ENCODE measurements at regions not wholly inside any gene's neighbourhood (a gene's known extent, or its start where the extent isn't known, plus 50 kb on each side); places are given as distances from the start of the nearest gene placed in this dataset.

DNA sequence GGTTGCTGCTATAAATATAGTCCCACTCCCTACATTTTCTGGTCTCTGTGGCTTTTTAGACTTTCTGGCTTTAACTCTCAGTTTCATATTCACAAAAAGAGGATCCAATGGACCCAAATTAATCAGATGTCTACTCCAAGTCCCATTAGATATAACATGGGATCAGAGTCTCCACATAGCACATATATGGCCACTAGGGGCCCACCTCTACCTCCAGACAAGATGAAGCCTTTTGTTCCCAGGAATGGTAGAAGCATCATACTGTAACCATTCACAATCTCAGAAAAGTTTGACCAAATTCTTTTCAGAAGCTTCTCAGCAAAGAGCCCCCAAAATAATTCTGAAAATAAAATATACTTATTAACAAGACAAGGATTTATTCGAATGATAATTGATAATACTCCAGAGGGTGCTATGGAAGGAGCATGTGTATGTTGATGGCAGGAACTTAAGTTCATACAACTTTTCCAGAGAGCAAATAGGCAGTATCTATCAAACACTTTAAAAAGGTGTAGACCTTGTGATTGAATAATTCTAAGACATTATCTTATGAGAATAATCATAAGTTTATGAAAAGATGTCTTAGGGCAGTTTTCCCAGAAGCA, 382.3 kb upstream of the CRIM1 start:
- no peaks in the 10 kb centered on the region for H3K36me3 ChIP-seq (ENCODE audit: control insufficient read depth in 4 of 4, insufficient read depth in 3 of 4, low read depth in 1 of 4, low read length in 3 of 4)
- 15% methylated on average over 1 of the region's 1 CpG for WGBS
- no peak overlapping the region for H3K4me3 ChIP-seq (ENCODE audit: low read depth in 1 of 3, low read length in 3 of 3)
- TF ChIP-seq, protein P1, sequence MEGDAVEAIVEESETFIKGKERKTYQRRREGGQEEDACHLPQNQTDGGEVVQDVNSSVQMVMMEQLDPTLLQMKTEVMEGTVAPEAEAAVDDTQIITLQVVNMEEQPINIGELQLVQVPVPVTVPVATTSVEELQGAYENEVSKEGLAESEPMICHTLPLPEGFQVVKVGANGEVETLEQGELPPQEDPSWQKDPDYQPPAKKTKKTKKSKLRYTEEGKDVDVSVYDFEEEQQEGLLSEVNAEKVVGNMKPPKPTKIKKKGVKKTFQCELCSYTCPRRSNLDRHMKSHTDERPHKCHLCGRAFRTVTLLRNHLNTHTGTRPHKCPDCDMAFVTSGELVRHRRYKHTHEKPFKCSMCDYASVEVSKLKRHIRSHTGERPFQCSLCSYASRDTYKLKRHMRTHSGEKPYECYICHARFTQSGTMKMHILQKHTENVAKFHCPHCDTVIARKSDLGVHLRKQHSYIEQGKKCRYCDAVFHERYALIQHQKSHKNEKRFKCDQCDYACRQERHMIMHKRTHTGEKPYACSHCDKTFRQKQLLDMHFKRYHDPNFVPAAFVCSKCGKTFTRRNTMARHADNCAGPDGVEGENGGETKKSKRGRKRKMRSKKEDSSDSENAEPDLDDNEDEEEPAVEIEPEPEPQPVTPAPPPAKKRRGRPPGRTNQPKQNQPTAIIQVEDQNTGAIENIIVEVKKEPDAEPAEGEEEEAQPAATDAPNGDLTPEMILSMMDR (IDR thresholded peaks at IDR 0.05; ENCODE audit: low read depth, low read length, missing input control), result peak; percentile 43
- TF ChIP-seq RAD21 (IDR thresholded peaks at IDR 0.05) (peak; percentile 73 to 76), HNF4G (IDR thresholded peaks at IDR 0.05) (no peak), TAF1 (conservative IDR thresholded peaks at IDR 0.05) (no peak)
- no peak overlapping the region for H3K27ac ChIP-seq (ENCODE audit: low read depth in 1 of 2, low read length in 2 of 2)
- H3K4me1 ChIP-seq (ENCODE audit: control insufficient read depth in 4 of 4, insufficient read depth in 4 of 4, low read length in 3 of 4), result no peaks in the 10 kb centered on the region
- no peak overlapping the region for H3K9ac ChIP-seq (ENCODE audit: low read depth in 1 of 2, low read length in 2 of 2)
- H3K9me3 ChIP-seq (ENCODE audit: control insufficient read depth in 4 of 4, low read length in 3 of 4), result no peaks in the 10 kb centered on the region
- H3K27me3 ChIP-seq (ENCODE audit: control insufficient read depth in 4 of 4, insufficient read depth in 4 of 4, low read length in 3 of 4), result peaks cover 0 to 5% (median 0%) of the 10 kb centered on the region in 4 donors
- DNase-seq (ENCODE audit: low spot score), result no peak

DNA sequence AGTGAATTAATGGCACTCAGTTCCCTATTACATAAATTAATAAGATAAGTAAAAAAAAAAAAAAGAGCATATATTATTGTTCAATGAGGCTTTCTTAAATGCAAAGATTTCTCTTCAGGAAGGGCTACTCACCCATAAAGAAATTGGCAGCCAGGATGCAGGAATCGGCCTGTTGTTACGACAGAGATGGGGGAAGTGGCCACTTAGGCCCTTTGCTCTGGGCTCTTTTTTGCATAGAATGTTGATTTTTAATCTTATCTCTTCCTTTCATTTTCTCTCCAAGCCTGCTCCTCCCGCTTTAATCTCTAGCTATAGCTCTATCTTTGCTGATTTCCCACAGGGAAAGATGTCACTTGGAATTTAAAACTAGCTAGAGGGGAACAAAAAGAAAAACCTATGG, 391.8 kb upstream of the CRIM1 start:
- H3K27ac ChIP-seq (ENCODE audit: low read depth in 1 of 2, low read length in 2 of 2), result no peak overlapping the region
- WGBS, result 47% methylated on average over 3 of the region's 3 CpGs

GRCh38 chr2:35963357-35963756, 392.2 kb upstream of the CRIM1 start:
- TF ChIP-seq, protein P2, sequence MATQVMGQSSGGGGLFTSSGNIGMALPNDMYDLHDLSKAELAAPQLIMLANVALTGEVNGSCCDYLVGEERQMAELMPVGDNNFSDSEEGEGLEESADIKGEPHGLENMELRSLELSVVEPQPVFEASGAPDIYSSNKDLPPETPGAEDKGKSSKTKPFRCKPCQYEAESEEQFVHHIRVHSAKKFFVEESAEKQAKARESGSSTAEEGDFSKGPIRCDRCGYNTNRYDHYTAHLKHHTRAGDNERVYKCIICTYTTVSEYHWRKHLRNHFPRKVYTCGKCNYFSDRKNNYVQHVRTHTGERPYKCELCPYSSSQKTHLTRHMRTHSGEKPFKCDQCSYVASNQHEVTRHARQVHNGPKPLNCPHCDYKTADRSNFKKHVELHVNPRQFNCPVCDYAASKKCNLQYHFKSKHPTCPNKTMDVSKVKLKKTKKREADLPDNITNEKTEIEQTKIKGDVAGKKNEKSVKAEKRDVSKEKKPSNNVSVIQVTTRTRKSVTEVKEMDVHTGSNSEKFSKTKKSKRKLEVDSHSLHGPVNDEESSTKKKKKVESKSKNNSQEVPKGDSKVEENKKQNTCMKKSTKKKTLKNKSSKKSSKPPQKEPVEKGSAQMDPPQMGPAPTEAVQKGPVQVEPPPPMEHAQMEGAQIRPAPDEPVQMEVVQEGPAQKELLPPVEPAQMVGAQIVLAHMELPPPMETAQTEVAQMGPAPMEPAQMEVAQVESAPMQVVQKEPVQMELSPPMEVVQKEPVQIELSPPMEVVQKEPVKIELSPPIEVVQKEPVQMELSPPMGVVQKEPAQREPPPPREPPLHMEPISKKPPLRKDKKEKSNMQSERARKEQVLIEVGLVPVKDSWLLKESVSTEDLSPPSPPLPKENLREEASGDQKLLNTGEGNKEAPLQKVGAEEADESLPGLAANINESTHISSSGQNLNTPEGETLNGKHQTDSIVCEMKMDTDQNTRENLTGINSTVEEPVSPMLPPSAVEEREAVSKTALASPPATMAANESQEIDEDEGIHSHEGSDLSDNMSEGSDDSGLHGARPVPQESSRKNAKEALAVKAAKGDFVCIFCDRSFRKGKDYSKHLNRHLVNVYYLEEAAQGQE (IDR thresholded peaks at IDR 0.05), result no peak
- TF ChIP-seq JUND (IDR thresholded peaks at IDR 0.05) (no peak), MAX (IDR thresholded peaks at IDR 0.05) (no peak), TAF1 (conservative IDR thresholded peaks at IDR 0.05) (no peak), GABPA (IDR thresholded peaks at IDR 0.05 in 1 of 2, conservative IDR thresholded peaks at IDR 0.05 in 1 of 2) (no peak)
- TF ChIP-seq, protein P3, sequence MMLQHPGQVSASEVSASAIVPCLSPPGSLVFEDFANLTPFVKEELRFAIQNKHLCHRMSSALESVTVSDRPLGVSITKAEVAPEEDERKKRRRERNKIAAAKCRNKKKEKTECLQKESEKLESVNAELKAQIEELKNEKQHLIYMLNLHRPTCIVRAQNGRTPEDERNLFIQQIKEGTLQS (IDR thresholded peaks at IDR 0.05), result no peak
- TF ChIP-seq, protein P1 (IDR thresholded peaks at IDR 0.05; ENCODE audit: low read depth, low read length, missing input control), result no peak
- Histone ChIP-seq H3K4me3 (ENCODE audit: low read depth in 1 of 3, low read length in 3 of 3) (no peak overlapping the region), H3K4me1 (ENCODE audit: control insufficient read depth in 4 of 4, insufficient read depth in 4 of 4, low read length in 3 of 4) (no peaks in the 10 kb centered on the region), H3K9me3 (ENCODE audit: control insufficient read depth in 4 of 4, low read length in 3 of 4) (no peaks in the 10 kb centered on the region), H3K27ac (ENCODE audit: low read depth in 1 of 2, low read length in 2 of 2) (no peak overlapping the region), H3K9ac (ENCODE audit: low read depth in 1 of 2, low read length in 2 of 2) (no peak overlapping the region), H3K27me3 (ENCODE audit: control insufficient read depth in 4 of 4, insufficient read depth in 4 of 4, low read length in 3 of 4) (peaks cover 0 to 3% (median 0%) of the 10 kb centered on the region in 4 donors), H3K36me3 (ENCODE audit: control insufficient read depth in 4 of 4, insufficient read depth in 3 of 4, low read depth in 1 of 4, low read length in 3 of 4) (no peaks in the 10 kb centered on the region)
- DNase-seq (ENCODE audit: low spot score), result no peak
- WGBS, result 75% methylated on average over 2 of the region's 2 CpGs

More for the DNA sequence above, 391.8 kb upstream of the CRIM1 start:
- Histone ChIP-seq H3K4me3 (ENCODE audit: low read depth in 1 of 3, low read length in 3 of 3) (no peak overlapping the region), H3K9ac (ENCODE audit: low read depth in 1 of 2, low read length in 2 of 2) (no peak overlapping the region), H3K36me3 (ENCODE audit: control insufficient read depth in 4 of 4, insufficient read depth in 3 of 4, low read depth in 1 of 4, low read length in 3 of 4) (no peaks in the 10 kb centered on the region), H3K4me1 (ENCODE audit: control insufficient read depth in 4 of 4, insufficient read depth in 4 of 4, low read length in 3 of 4) (no peaks in the 10 kb centered on the region), H3K27me3 (ENCODE audit: control insufficient read depth in 4 of 4, insufficient read depth in 4 of 4, low read length in 3 of 4) (peaks cover 0 to 3% (median 0%) of the 10 kb centered on the region in 4 donors), H3K9me3 (ENCODE audit: control insufficient read depth in 4 of 4, low read length in 3 of 4) (no peaks in the 10 kb centered on the region)
- no peak for DNase-seq (ENCODE audit: low spot score)
- no peak for TF ChIP-seq NR2F2 (IDR thresholded peaks at IDR 0.05)
- no peak for TF ChIP-seq MAX (IDR thresholded peaks at IDR 0.05)
- TF ChIP-seq TAF1 (conservative IDR thresholded peaks at IDR 0.05), result no peak
- no peak for TF ChIP-seq HNF4G (IDR thresholded peaks at IDR 0.05)
- TF ChIP-seq, protein P3 (IDR thresholded peaks at IDR 0.05), result no peak
- TF ChIP-seq JUND (IDR thresholded peaks at IDR 0.05), result no peak
